HepG2 (cell line): ENCODE measurements at regions not wholly inside any gene's neighbourhood (a gene's known extent, or its start where the extent isn't known, plus 50 kb on each side); places are given as distances from the start of the nearest gene placed in this dataset.

Experiments
- ATF7-NPFF ChIP-seq: sonication (generic); formaldehyde crosslinking; IDR thresholded peaks from 2 replicates; pipeline ENCODE4 v1.8.1; 2023; ENCODE audit warnings: mild to moderate bottlenecking, low read depth, missing genetic modification reagents, moderate library complexity
- GZF1 ChIP-seq: sonication (generic); formaldehyde crosslinking; IDR thresholded peaks from 2 replicates; pipeline ENCODE4 v1.5.1; 2020; ENCODE audit warnings: mild to moderate bottlenecking, missing genetic modification reagents
- ISX ChIP-seq: sonication (generic); formaldehyde crosslinking; conservative IDR thresholded peaks from 2 replicates; pipeline ENCODE4 v1.5.0; 2020; ENCODE audit warnings: missing genetic modification reagents
- MYNN ChIP-seq: sonication (generic); formaldehyde crosslinking; IDR thresholded peaks from 2 replicates; pipeline ENCODE4 v1.4.0; 2020; ENCODE audit warnings: mild to moderate bottlenecking, low read depth, missing genetic modification reagents
- RFX1 ChIP-seq: fragments of 450-650 bp; IDR thresholded peaks from 2 replicates; pipeline ENCODE4 v1.6.1; 2017
- SKI ChIP-seq: fragments of 450-650 bp; IDR thresholded peaks from one replicate; pipeline ENCODE4 v1.6.1; 2018; ENCODE audit warnings: mild to moderate bottlenecking; ENCODE audit not compliant: partially characterized antibody
- SRSF9 ChIP-seq: fragments of 200-400 bp; formaldehyde crosslinking; IDR thresholded peaks from 2 replicates; pipeline ENCODE4 v1.6.1; 2018; ENCODE audit warnings: borderline replicate concordance, mild to moderate bottlenecking, low read depth, low read length; ENCODE audit not compliant: insufficient read depth, poor library complexity, severe bottlenecking
- TAF15 ChIP-seq: fragments of 200-400 bp; formaldehyde crosslinking; IDR thresholded peaks from one replicate; pipeline ENCODE4 v1.6.1; 2018; ENCODE audit warnings: mild to moderate bottlenecking, low read depth, low read length; ENCODE audit not compliant: poor library complexity, severe bottlenecking
- ZKSCAN5 ChIP-seq: sonication (generic); formaldehyde crosslinking; IDR thresholded peaks from 2 replicates; pipeline ENCODE4 v1.5.1; 2020; ENCODE audit warnings: mild to moderate bottlenecking, missing genetic modification reagents
- ZNF788 ChIP-seq: sonication (generic); formaldehyde crosslinking; IDR thresholded peaks from 2 replicates; pipeline ENCODE4 v1.5.0; 2020; ENCODE audit warnings: mild to moderate bottlenecking, missing genetic modification reagents, borderline replicate concordance
- ZSCAN22 ChIP-seq: sonication (generic); formaldehyde crosslinking; IDR thresholded peaks from 2 replicates; pipeline ENCODE4 v1.4.0; 2020; ENCODE audit warnings: mild to moderate bottlenecking, missing genetic modification reagents
- TF ChIP-seq, protein P1 (sequence below): sonication (generic); formaldehyde crosslinking; IDR thresholded peaks from 2 replicates; pipeline ENCODE4 v1.4.0; 2020; ENCODE audit warnings: missing genetic modification reagents
- TF ChIP-seq, protein P2 (sequence below): sonication (generic); formaldehyde crosslinking; conservative IDR thresholded peaks from 2 replicates; pipeline ENCODE4 v1.4.0; 2020; ENCODE audit warnings: missing genetic modification reagents
- TF ChIP-seq, protein P3 (sequence below): sonication (generic); formaldehyde crosslinking; IDR thresholded peaks from 2 replicates; pipeline ENCODE4 v1.4.0; 2020; ENCODE audit warnings: mild to moderate bottlenecking, missing genetic modification reagents
- TF ChIP-seq, protein P4 (sequence below): sonication (generic); formaldehyde crosslinking; IDR thresholded peaks from 2 replicates; pipeline ENCODE4 v1.5.1; 2020; ENCODE audit warnings: missing genetic modification reagents, mild to moderate bottlenecking, borderline replicate concordance
- TF ChIP-seq, protein P5 (sequence below): sonication (generic); formaldehyde crosslinking; conservative IDR thresholded peaks from 2 replicates; pipeline ENCODE4 v1.5.0; 2020; ENCODE audit warnings: missing genetic modification reagents
- TF ChIP-seq, protein P6 (sequence below): IDR thresholded peaks from 2 replicates; pipeline ENCODE4 v1.6.1; 2016; ENCODE audit warnings: low read depth, missing genetic modification reagents, missing compliant biosample characterization
- TF ChIP-seq, protein P7 (sequence below): sonication (generic); formaldehyde crosslinking; IDR thresholded peaks from 2 replicates; pipeline ENCODE4 v1.4.0; 2020; ENCODE audit warnings: missing genetic modification reagents

DNA sequence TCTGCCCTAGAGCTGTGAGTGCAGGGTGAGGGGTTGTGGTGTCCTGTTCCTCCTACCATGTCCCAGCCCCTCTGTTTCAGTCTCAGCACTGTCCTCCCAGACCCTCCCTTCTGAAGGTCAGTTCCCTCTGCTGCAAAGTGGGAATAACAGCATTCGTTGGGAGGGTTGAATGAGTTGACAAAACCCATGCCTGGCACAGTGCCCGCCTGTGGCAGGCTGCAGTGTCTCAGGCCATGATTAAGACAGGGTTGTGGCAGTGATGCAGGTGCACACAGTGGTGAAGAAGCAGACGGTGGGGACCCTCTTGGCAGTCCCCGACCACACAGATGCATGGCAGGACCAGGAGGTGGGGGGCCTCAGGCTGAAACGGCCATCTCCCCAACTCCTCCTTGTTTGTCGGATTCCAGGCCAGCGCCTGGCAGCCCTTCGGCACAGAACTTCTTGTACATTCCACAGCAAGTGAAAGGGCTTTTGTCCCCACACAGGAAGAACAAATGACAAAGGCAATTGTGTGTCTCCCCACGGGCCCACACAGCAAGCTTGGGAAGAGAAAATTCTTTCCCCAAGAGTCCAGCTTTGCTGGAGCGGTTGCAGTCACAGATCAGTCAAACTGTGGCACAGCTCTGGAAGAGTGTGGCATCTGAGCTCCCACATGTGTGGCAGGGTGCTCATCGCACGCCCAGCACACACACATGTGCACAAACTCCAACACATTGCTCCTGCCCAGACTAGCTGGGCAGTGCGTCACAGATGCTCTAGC is 58.1 kb upstream of the EPCAM start (continued):
- TF ChIP-seq GZF1 (no peak), ZKSCAN5 (no peak), TAF15 (no peak), ATF7-NPFF (no peak), ZSCAN22 (CRISPR knock-in tag) (no peak), ISX (CRISPR knock-in tag) (no peak), RFX1 (no peak), MYNN (no peak), SRSF9 (no peak), ZNF788 (peak; percentile 59; the same call in 1 of the 2 replicates), SKI (no peak)
- TF ChIP-seq, protein P1, sequence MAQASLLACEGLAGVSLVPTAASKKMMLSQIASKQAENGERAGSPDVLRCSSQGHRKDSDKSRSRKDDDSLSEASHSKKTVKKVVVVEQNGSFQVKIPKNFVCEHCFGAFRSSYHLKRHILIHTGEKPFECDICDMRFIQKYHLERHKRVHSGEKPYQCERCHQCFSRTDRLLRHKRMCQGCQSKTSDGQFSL (CRISPR knock-in tag): no peak
- TF ChIP-seq, protein P2, sequence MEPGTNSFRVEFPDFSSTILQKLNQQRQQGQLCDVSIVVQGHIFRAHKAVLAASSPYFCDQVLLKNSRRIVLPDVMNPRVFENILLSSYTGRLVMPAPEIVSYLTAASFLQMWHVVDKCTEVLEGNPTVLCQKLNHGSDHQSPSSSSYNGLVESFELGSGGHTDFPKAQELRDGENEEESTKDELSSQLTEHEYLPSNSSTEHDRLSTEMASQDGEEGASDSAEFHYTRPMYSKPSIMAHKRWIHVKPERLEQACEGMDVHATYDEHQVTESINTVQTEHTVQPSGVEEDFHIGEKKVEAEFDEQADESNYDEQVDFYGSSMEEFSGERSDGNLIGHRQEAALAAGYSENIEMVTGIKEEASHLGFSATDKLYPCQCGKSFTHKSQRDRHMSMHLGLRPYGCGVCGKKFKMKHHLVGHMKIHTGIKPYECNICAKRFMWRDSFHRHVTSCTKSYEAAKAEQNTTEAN (CRISPR knock-in tag): no peak
- TF ChIP-seq, protein P3, sequence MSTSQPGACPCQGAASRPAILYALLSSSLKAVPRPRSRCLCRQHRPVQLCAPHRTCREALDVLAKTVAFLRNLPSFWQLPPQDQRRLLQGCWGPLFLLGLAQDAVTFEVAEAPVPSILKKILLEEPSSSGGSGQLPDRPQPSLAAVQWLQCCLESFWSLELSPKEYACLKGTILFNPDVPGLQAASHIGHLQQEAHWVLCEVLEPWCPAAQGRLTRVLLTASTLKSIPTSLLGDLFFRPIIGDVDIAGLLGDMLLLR (CRISPR knock-in tag): 0 out of 2 replicates have a peak, but pooled peaks have one; percentile 41
- TF ChIP-seq, protein P4, sequence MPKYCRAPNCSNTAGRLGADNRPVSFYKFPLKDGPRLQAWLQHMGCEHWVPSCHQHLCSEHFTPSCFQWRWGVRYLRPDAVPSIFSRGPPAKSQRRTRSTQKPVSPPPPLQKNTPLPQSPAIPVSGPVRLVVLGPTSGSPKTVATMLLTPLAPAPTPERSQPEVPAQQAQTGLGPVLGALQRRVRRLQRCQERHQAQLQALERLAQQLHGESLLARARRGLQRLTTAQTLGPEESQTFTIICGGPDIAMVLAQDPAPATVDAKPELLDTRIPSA (CRISPR knock-in tag): no peak
- TF ChIP-seq, protein P5, sequence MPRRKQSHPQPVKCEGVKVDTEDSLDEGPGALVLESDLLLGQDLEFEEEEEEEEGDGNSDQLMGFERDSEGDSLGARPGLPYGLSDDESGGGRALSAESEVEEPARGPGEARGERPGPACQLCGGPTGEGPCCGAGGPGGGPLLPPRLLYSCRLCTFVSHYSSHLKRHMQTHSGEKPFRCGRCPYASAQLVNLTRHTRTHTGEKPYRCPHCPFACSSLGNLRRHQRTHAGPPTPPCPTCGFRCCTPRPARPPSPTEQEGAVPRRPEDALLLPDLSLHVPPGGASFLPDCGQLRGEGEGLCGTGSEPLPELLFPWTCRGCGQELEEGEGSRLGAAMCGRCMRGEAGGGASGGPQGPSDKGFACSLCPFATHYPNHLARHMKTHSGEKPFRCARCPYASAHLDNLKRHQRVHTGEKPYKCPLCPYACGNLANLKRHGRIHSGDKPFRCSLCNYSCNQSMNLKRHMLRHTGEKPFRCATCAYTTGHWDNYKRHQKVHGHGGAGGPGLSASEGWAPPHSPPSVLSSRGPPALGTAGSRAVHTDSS (CRISPR knock-in tag): no peak
- TF ChIP-seq, protein P6, sequence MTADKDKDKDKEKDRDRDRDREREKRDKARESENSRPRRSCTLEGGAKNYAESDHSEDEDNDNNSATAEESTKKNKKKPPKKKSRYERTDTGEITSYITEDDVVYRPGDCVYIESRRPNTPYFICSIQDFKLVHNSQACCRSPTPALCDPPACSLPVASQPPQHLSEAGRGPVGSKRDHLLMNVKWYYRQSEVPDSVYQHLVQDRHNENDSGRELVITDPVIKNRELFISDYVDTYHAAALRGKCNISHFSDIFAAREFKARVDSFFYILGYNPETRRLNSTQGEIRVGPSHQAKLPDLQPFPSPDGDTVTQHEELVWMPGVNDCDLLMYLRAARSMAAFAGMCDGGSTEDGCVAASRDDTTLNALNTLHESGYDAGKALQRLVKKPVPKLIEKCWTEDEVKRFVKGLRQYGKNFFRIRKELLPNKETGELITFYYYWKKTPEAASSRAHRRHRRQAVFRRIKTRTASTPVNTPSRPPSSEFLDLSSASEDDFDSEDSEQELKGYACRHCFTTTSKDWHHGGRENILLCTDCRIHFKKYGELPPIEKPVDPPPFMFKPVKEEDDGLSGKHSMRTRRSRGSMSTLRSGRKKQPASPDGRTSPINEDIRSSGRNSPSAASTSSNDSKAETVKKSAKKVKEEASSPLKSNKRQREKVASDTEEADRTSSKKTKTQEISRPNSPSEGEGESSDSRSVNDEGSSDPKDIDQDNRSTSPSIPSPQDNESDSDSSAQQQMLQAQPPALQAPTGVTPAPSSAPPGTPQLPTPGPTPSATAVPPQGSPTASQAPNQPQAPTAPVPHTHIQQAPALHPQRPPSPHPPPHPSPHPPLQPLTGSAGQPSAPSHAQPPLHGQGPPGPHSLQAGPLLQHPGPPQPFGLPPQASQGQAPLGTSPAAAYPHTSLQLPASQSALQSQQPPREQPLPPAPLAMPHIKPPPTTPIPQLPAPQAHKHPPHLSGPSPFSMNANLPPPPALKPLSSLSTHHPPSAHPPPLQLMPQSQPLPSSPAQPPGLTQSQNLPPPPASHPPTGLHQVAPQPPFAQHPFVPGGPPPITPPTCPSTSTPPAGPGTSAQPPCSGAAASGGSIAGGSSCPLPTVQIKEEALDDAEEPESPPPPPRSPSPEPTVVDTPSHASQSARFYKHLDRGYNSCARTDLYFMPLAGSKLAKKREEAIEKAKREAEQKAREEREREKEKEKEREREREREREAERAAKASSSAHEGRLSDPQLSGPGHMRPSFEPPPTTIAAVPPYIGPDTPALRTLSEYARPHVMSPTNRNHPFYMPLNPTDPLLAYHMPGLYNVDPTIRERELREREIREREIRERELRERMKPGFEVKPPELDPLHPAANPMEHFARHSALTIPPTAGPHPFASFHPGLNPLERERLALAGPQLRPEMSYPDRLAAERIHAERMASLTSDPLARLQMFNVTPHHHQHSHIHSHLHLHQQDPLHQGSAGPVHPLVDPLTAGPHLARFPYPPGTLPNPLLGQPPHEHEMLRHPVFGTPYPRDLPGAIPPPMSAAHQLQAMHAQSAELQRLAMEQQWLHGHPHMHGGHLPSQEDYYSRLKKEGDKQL (CRISPR knock-in tag): no peak
- TF ChIP-seq, protein P7, sequence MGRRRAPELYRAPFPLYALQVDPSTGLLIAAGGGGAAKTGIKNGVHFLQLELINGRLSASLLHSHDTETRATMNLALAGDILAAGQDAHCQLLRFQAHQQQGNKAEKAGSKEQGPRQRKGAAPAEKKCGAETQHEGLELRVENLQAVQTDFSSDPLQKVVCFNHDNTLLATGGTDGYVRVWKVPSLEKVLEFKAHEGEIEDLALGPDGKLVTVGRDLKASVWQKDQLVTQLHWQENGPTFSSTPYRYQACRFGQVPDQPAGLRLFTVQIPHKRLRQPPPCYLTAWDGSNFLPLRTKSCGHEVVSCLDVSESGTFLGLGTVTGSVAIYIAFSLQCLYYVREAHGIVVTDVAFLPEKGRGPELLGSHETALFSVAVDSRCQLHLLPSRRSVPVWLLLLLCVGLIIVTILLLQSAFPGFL (CRISPR knock-in tag): no peak
